OCI-LY7 (cell line): ENCODE measurements at regions not wholly inside any gene's neighbourhood (a gene's known extent, or its start where the extent isn't known, plus 50 kb on each side); places are given as distances from the start of the nearest gene placed in this dataset.

Source experiments
- CTCF ChIP-seq: fragments of 200-600 bp; sonication (generic); conservative IDR thresholded peaks from 2 replicates; pipeline ENCODE4 v1.5.1; 2014; ENCODE audit warnings: mild to moderate bottlenecking, antibody characterized with exemption, low read length, moderate library complexity, mixed read lengths
- EZH2phosphoT487 ChIP-seq: fragments of 200-600 bp; sonication (generic); IDR thresholded peaks from 2 replicates; pipeline ENCODE4 v1.6.1; 2018; ENCODE audit warnings: low read depth, borderline replicate concordance, mild to moderate bottlenecking, mixed run types, antibody characterized with exemption, low read length, moderate library complexity, mixed read lengths

DNA sequence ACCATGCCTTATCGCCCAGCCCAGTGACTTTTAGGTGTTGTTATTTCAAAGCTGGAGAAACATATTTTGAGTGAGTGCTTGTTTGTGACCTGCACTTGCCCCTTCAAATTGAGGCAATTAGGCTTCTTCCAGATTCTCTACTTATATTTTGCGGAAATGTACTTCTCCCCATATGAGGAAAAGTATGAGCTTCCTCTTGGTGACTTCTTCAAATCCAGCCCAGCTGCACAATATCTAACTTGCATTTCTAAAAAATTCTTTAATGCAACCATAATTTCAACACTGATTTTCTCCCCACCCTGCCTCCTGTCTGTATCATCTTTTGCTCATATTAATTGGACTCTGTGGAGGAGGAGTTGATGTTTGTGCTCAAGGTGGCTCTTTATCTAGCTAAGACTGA lies 391.2 kb upstream of the POU3F3 start:
- TF ChIP-seq CTCF (no peak), EZH2phosphoT487 (no peak)
